ENCODE measurements at regions not wholly inside any gene's neighbourhood (a gene's known extent, or its start where the extent isn't known, plus 50 kb on each side); places are given as distances from the start of the nearest gene placed in this dataset.

DNA sequence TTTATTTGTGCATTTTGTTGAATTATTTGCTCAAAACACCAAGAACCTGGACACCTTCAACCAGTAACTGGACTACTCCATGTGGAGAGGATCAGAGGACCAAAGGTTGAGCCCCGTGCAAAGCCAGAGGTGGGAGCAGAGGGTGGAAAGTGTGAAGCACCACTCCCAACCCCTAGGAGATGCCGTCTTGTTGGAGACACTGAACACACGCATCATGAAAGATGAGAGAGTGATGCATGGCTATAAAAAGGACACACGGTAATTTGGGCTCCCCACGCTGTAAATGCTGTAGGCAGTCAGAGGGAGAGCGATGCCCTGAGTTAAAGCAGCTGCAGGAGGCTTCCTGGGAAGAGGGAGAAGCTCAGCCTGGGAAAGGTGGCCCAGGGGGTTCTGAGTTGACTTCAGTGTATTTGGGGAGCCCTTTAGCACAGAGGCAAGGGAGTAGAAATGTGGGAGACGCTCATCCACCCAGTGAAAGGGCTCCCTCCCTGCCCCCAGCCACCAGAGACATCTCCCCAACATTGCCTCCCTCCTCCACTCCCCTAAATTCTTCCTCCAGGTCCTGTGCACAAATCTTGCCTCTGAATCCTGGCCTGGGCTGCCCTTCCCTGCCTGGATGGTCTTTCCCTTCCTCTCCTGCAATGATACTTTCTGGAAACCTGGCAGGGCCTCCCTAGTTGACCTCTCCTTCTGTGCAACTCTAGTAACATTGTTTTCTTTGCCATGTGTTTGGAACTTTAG is 55.8 kb upstream of the IYD start:
- WGBS, 2 experiments (ENCODE audit: extremely low coverage in 1 of 2, insufficient coverage in 1 of 2, insufficient read length in 1 of 2, insufficient replicate concordance in 2 of 2, low coverage in 1 of 2, low lambda C conversion rate in 2 of 2, missing lambda C conversion rate in 1 of 2): 84% methylated on average over 7 of the region's 7 CpGs; no CpG with 5 or more reads in 1 of the 2 experiments
- no peaks in the 10 kb centered on the region for H3K4me1 ChIP-seq (replicated peaks in 1 of 4; ENCODE audit: control insufficient read depth in 3 of 4, insufficient read depth in 4 of 4, low read length in 3 of 4)
- H3K23me2 ChIP-seq (ENCODE audit: low read depth, low read length): no peaks in the 10 kb centered on the region; the same call in 1 of the 2 replicates
- FAIRE-seq (no peak), DNase-seq (ENCODE audit: low read depth in 1 of 2, low spot score in 2 of 2) (no peak)
- H2BK15ac ChIP-seq (ENCODE audit: low read length): no peak overlapping the region
- no peaks in the 10 kb centered on the region for H3K79me2 ChIP-seq (ENCODE audit: control insufficient read depth in 1 of 2, insufficient read depth in 2 of 2, low read length in 2 of 2)
- no peak overlapping the region for H2BK12ac ChIP-seq (ENCODE audit: low read depth, low read length)
- H4K8ac ChIP-seq (ENCODE audit: extremely low read depth, insufficient read depth, low read length): no peak overlapping the region
- H4K91ac ChIP-seq (replicated peaks; ENCODE audit: insufficient read length, low read length): no peak overlapping the region
- ChIA-PET CTCF (ENCODE audit: partially characterized antibody) (interaction anchor here (0.9 kb wide), 2 partner anchors 11 to 233 kb away, joined by 3 read pairs; no protein-coding TSS in a partner anchor), POLR2A (ENCODE audit: partially characterized antibody) (no interaction called here)
- no peak overlapping the region for H2BK20ac ChIP-seq (ENCODE audit: low read length)
- TF ChIP-seq ZNF274 (IDR thresholded peaks at IDR 0.05; ENCODE audit: borderline replicate concordance, extremely low read depth, low read length): no peak
- TF ChIP-seq JUND (IDR thresholded peaks at IDR 0.05; ENCODE audit: low read length): no peak
- no peak for TF ChIP-seq TEAD4 (IDR thresholded peaks at IDR 0.05; ENCODE audit: low read depth, low read length)
- no peak for TF ChIP-seq RBBP5 (IDR thresholded peaks at IDR 0.05; ENCODE audit: borderline replicate concordance, low read depth, low read length)
- no peak for TF ChIP-seq JUN (IDR thresholded peaks at IDR 0.05; ENCODE audit: low read depth, low read length)
- TF ChIP-seq RAD21 (IDR thresholded peaks at IDR 0.05 in 1 of 2, conservative IDR thresholded peaks at IDR 0.05 in 1 of 2; ENCODE audit: low read depth in 2 of 2, low read length in 2 of 2): no peak
- TF ChIP-seq EGR1 (IDR thresholded peaks at IDR 0.05; ENCODE audit: borderline replicate concordance, low read depth, low read length): no peak
- TF ChIP-seq TBP (IDR thresholded peaks at IDR 0.05; ENCODE audit: low read depth, low read length): no peak
- no peak for TF ChIP-seq RXRA (IDR thresholded peaks at IDR 0.05; ENCODE audit: insufficient read depth, low read depth, low read length)
- TF ChIP-seq KDM5A (IDR thresholded peaks at IDR 0.05; ENCODE audit: low read length): no peak
- TF ChIP-seq POU5F1 (IDR thresholded peaks at IDR 0.05; ENCODE audit: low read depth, low read length): no peak
- TF ChIP-seq SP4 (IDR thresholded peaks at IDR 0.05; ENCODE audit: low read length): no peak
- H3K23ac ChIP-seq (ENCODE audit: insufficient read length): no peak overlapping the region
- H2AK5ac ChIP-seq (ENCODE audit: low read depth, low read length): no peak overlapping the region
- H3K4me2 ChIP-seq (ENCODE audit: insufficient read depth in 1 of 2, low read depth in 2 of 2, low read length in 2 of 2): no peak overlapping the region
- no peak overlapping the region for H3K4me3 ChIP-seq (ENCODE audit: extremely low read depth in 1 of 4, insufficient read depth in 2 of 4, low read depth in 3 of 4, low read length in 4 of 4)
- no peaks in the 10 kb centered on the region for H4K20me1 ChIP-seq (replicated peaks in 1 of 2; ENCODE audit: control insufficient read depth in 1 of 2, insufficient read depth in 2 of 2, low read length in 2 of 2)
- no peaks in the 10 kb centered on the region for H3K9me3 ChIP-seq (ENCODE audit: insufficient read depth in 2 of 2, low read depth in 1 of 2, low read length in 1 of 2)
- H3K14ac ChIP-seq (ENCODE audit: insufficient read length): no peak overlapping the region
- no peak overlapping the region for H3K56ac ChIP-seq (replicated peaks; ENCODE audit: insufficient read length, low read depth, low read length)
- no peaks in the 10 kb centered on the region for H3K79me1 ChIP-seq (ENCODE audit: low read depth, low read length)
- H2BK5ac ChIP-seq (ENCODE audit: low read depth, low read length): no peak overlapping the region
- H2AFZ ChIP-seq (ENCODE audit: low read length): no peak overlapping the region
- H2BK120ac ChIP-seq (replicated peaks; ENCODE audit: low read depth, low read length): no peak overlapping the region
- H3K18ac ChIP-seq (ENCODE audit: extremely low read depth, low read length): no peak overlapping the region
- no peaks in the 10 kb centered on the region for H3K36me3 ChIP-seq (ENCODE audit: control insufficient read depth in 2 of 4, insufficient read depth in 4 of 4, low read length in 3 of 4)
- H3K4ac ChIP-seq (replicated peaks; ENCODE audit: insufficient read length, low read depth, low read length): no peak overlapping the region
- H3K9ac ChIP-seq (replicated peaks in 1 of 4; ENCODE audit: extremely low read depth in 1 of 4, low read depth in 3 of 4, low read length in 3 of 4): no peak overlapping the region
- H3K27ac ChIP-seq (ENCODE audit: low read depth, low read length): no peak overlapping the region
- H3K27me3 ChIP-seq (replicated peaks in 1 of 4; ENCODE audit: control insufficient read depth in 3 of 4, extremely low read depth in 1 of 4, insufficient read depth in 3 of 4, low read length in 3 of 4): no peaks in the 10 kb centered on the region
- no peak overlapping the region for H4K5ac ChIP-seq (ENCODE audit: insufficient read length, low read depth, low read length)
